Astrocyte (in vitro differentiated cells and primary cell): ENCODE measurements at regions not wholly inside any gene's neighbourhood (a gene's known extent, or its start where the extent isn't known, plus 50 kb on each side); places are given as distances from the start of the nearest gene placed in this dataset.

Experiments
- DNase-seq: peaks from one replicate; pipeline ENCODE4 v3.0.0-alpha.2; 2010; ENCODE audit warnings: low read depth
- FAIRE-seq: peaks from 2 replicates; lab custom pipeline; 2011; peaks lifted over from hg19 to GRCh38; lab: Jason Lieb, UNC
- H2AFZ ChIP-seq: 2 replicates; pipeline ENCODE4 v1.6.0; 2012; ENCODE audit warnings: low read depth, low read length, inconsistent platforms
- H3K27ac ChIP-seq: 2 replicates; pipeline ENCODE4 v1.5.1; 2011; ENCODE audit warnings: low read depth, low read length, inconsistent platforms
- H3K27me3 ChIP-seq: 2 replicates; pipeline ENCODE4 v1.6.0; 2011; ENCODE audit warnings: low read length, inconsistent platforms; ENCODE audit not compliant: insufficient read depth
- H3K36me3 ChIP-seq: 2 replicates; pipeline ENCODE4 v1.5.1; 2011; ENCODE audit warnings: low read length, inconsistent platforms; ENCODE audit not compliant: insufficient read depth
- H3K4me1 ChIP-seq: 2 replicates; pipeline ENCODE4 v1.5.1; 2011; ENCODE audit warnings: low read length, inconsistent platforms; ENCODE audit not compliant: insufficient read depth
- H3K4me2 ChIP-seq: 2 replicates; pipeline ENCODE4 v1.6.0; 2012; ENCODE audit warnings: low read length, inconsistent platforms
- H3K4me3 ChIP-seq: 2 replicates; pipeline ENCODE4 v1.5.1; 2011; ENCODE audit warnings: low read depth, mild to moderate bottlenecking, low read length, inconsistent platforms; ENCODE audit not compliant: insufficient read depth
- H3K79me2 ChIP-seq: 2 replicates; pipeline ENCODE4 v1.6.0; 2012; ENCODE audit warnings: mild to moderate bottlenecking, low read length, inconsistent platforms; ENCODE audit not compliant: insufficient read depth
- H3K9ac ChIP-seq: 2 replicates; pipeline ENCODE4 v1.6.0; 2012; ENCODE audit warnings: mild to moderate bottlenecking, low read length, inconsistent platforms
- H3K9me3 ChIP-seq: 2 replicates; pipeline ENCODE4 v1.5.1; 2012; ENCODE audit warnings: low read depth, mild to moderate bottlenecking, low read length, inconsistent platforms; ENCODE audit not compliant: insufficient read depth
- H4K20me1 ChIP-seq: 2 replicates; pipeline ENCODE4 v1.6.0; 2012; ENCODE audit warnings: low read length, inconsistent platforms; ENCODE audit not compliant: insufficient read depth
- H3K27ac Mint-ChIP-seq: one replicate; pipeline ENCODE4 v1.8.0; 2021; ENCODE audit warnings: mild to moderate bottlenecking, mixed read lengths; ENCODE audit not compliant: unreplicated experiment
- H3K27me3 Mint-ChIP-seq: one replicate; pipeline ENCODE4 v1.8.0; 2021; ENCODE audit warnings: low read depth, mixed read lengths; ENCODE audit not compliant: unreplicated experiment
- H3K36me3 Mint-ChIP-seq: one replicate; pipeline ENCODE4 v1.8.0; 2021; ENCODE audit warnings: low read depth, mixed read lengths; ENCODE audit not compliant: unreplicated experiment
- H3K4me1 Mint-ChIP-seq: one replicate; pipeline ENCODE4 v1.8.0; 2021; ENCODE audit warnings: low read depth, mixed read lengths; ENCODE audit not compliant: unreplicated experiment
- H3K4me3 Mint-ChIP-seq: one replicate; pipeline ENCODE4 v1.8.0; 2021; ENCODE audit warnings: mild to moderate bottlenecking, moderate library complexity, mixed read lengths; ENCODE audit not compliant: unreplicated experiment
- H3K9me3 Mint-ChIP-seq: one replicate; pipeline ENCODE4 v1.8.0; 2021; ENCODE audit warnings: mild to moderate bottlenecking, mixed read lengths; ENCODE audit not compliant: unreplicated experiment
- EZH2 ChIP-seq: IDR thresholded peaks from 2 replicates; pipeline ENCODE4 v1.6.1; 2012; ENCODE audit warnings: mild to moderate bottlenecking, low read length, inconsistent platforms; ENCODE audit not compliant: insufficient read depth
- TF ChIP-seq, protein P1 (sequence below): IDR thresholded peaks from 2 replicates; pipeline ENCODE4 v1.5.1; 2011; ENCODE audit warnings: low read depth, mild to moderate bottlenecking, inconsistent platforms, low read length, moderate library complexity; ENCODE audit not compliant: insufficient read depth

DNA sequence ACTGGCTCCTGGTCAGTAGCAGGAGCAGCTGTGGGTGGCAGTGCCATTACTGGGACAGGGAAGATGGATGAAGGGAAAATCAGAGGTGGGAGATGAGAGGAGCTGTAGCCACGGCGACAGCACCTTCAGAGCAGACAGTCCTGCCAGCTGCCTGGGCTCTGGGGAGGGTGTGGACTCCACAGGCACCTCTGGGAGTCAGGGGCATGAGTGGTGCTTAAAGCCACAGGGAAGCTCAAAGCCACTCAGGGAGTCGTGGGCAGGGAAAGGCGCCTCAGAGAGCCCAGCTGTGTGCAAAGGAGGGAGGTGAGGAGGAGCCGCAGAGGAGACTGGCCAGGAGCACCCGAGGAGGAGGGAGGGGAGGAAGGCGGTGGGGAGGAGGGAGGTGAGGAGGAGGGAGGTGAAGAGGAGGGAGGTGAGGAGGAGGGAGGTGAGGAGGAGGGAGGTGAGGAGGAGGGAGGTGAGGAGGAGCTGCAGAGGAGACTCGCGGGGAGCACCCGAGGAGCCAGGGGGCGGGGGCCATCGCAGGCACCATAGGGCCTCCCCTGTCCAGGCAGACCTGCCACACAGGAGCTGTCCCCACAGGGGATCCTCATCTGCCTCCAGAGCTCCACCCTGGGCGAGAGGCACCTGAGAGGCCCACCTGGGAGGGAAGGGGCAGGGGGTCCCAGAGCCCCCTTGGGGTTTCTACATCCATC is 977.6 kb downstream of the BRD1 start:
- no peak overlapping the region for H3K4me2 ChIP-seq
- peaks cover 1% of the 10 kb centered on the region for H3K4me1 Mint-ChIP-seq
- H3K36me3 ChIP-seq, result no peaks in the 10 kb centered on the region
- no peaks in the 10 kb centered on the region for H3K79me2 ChIP-seq
- TF ChIP-seq, protein P1, sequence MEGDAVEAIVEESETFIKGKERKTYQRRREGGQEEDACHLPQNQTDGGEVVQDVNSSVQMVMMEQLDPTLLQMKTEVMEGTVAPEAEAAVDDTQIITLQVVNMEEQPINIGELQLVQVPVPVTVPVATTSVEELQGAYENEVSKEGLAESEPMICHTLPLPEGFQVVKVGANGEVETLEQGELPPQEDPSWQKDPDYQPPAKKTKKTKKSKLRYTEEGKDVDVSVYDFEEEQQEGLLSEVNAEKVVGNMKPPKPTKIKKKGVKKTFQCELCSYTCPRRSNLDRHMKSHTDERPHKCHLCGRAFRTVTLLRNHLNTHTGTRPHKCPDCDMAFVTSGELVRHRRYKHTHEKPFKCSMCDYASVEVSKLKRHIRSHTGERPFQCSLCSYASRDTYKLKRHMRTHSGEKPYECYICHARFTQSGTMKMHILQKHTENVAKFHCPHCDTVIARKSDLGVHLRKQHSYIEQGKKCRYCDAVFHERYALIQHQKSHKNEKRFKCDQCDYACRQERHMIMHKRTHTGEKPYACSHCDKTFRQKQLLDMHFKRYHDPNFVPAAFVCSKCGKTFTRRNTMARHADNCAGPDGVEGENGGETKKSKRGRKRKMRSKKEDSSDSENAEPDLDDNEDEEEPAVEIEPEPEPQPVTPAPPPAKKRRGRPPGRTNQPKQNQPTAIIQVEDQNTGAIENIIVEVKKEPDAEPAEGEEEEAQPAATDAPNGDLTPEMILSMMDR, result no peak
- TF ChIP-seq EZH2, result no peak
- no peak overlapping the region for H2AFZ ChIP-seq
- no peaks in the 10 kb centered on the region for H4K20me1 ChIP-seq
- no peak overlapping the region for H3K27ac ChIP-seq
- H3K9ac ChIP-seq, result no peak overlapping the region
- no peak overlapping the region for H3K4me3 ChIP-seq
- FAIRE-seq, result no peak
- H3K4me1 ChIP-seq, result no peaks in the 10 kb centered on the region
- DNase-seq, result no peak
- H3K36me3 Mint-ChIP-seq, result no peaks in the 10 kb centered on the region
- H3K27me3 Mint-ChIP-seq, result peaks cover 54% of the 10 kb centered on the region
- peaks cover 3% of the 10 kb centered on the region for H3K9me3 Mint-ChIP-seq
- H3K9me3 ChIP-seq, result peaks cover 5% of the 10 kb centered on the region
- no peak overlapping the region for H3K4me3 Mint-ChIP-seq
- H3K27ac Mint-ChIP-seq, result no peak overlapping the region
- H3K27me3 ChIP-seq, result no peaks in the 10 kb centered on the region

DNA sequence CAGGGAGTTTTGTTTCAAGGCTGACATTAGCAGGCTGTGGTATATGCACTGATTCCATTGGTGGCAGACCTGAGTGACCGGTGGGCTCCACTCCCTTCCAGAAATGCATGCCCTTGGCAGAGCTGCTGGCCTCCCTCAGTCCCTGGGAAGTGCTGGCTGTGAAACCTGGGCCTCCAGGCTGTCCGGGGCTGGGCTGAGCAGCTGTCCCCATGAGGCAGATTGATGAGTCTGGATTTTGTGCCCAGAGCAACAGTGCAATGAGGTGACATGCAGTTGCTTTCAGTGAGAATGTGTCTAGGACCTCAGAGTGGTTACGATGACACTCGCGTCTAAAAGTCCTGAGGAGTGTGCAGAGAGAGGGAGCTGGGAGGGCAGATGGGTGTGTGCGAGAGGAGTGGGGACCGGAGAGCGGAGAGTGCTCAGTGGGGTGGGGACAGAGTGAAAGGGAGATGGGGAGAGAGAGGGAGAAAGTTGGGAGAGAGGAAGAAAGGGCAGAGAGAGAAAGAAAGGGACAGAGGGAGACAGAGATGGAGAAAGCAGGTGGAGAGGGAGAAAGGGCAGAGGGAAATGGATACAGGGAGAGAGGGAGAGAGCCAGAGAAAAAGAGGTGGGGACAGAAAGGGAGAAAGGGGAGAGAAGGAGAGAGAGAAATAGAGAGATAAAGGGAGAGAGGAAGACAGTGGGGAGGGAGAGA is 978.3 kb downstream of the BRD1 start:
- H3K9me3 ChIP-seq, result no peaks in the 10 kb centered on the region
- Mint-ChIP-seq H3K4me1 (no peaks in the 10 kb centered on the region), H3K36me3 (no peaks in the 10 kb centered on the region), H3K9me3 (peaks cover 2% of the 10 kb centered on the region), H3K4me3 (no peak overlapping the region), H3K27me3 (peaks cover 58% of the 10 kb centered on the region), H3K27ac (no peak overlapping the region)
- H3K4me1 ChIP-seq, result no peaks in the 10 kb centered on the region
- no peaks in the 10 kb centered on the region for H3K36me3 ChIP-seq
- no peak overlapping the region for H3K9ac ChIP-seq
- FAIRE-seq (no peak), DNase-seq (no peak)
- no peak overlapping the region for H3K4me2 ChIP-seq
- TF ChIP-seq, protein P1, result no peak
- TF ChIP-seq EZH2, result no peak
- no peaks in the 10 kb centered on the region for H3K79me2 ChIP-seq
- no peaks in the 10 kb centered on the region for H3K27me3 ChIP-seq
- H4K20me1 ChIP-seq, result no peaks in the 10 kb centered on the region
- no peak overlapping the region for H3K4me3 ChIP-seq
- no peak overlapping the region for H3K27ac ChIP-seq
- H2AFZ ChIP-seq, result no peak overlapping the region

DNA sequence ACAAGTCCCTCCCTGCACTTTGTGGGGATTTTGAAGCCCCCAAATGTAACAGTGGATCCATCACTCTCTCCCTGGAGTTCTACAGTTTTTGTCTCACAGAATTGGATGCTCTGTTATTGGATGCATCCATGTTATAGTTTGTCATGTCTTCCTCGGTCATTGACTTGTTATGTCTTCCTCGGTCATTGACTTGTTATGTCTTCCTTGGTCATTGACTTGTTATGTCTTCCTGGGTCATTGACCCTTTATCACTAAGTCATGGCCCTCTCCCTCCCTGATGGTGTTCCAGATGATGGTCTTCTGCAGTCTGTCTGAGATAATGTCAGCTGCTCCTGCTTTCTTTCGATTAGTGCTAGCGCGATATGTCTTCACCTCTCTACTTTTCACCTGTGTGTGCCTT is 981.5 kb downstream of the BRD1 start:
- no peaks in the 10 kb centered on the region for H3K4me1 ChIP-seq
- H3K4me1 Mint-ChIP-seq, result no peaks in the 10 kb centered on the region
- peaks cover 53% of the 10 kb centered on the region for H3K27me3 Mint-ChIP-seq
- H3K9me3 ChIP-seq, result no peaks in the 10 kb centered on the region
- peaks cover 1% of the 10 kb centered on the region for H3K36me3 Mint-ChIP-seq
- peaks cover 2% of the 10 kb centered on the region for H3K9me3 Mint-ChIP-seq
- TF ChIP-seq, protein P1, result no peak
- TF ChIP-seq EZH2, result no peak
- no peak overlapping the region for H3K9ac ChIP-seq
- no peak overlapping the region for H3K27ac ChIP-seq
- H3K27ac Mint-ChIP-seq, result no peak overlapping the region
- no peaks in the 10 kb centered on the region for H4K20me1 ChIP-seq
- DNase-seq, result no peak
- H3K4me2 ChIP-seq, result no peak overlapping the region
- no peaks in the 10 kb centered on the region for H3K27me3 ChIP-seq
- no peaks in the 10 kb centered on the region for H3K36me3 ChIP-seq
- no peak overlapping the region for H3K4me3 ChIP-seq
- H3K79me2 ChIP-seq, result no peaks in the 10 kb centered on the region
- no peak overlapping the region for H2AFZ ChIP-seq
- FAIRE-seq, result no peak
- H3K4me3 Mint-ChIP-seq, result no peak overlapping the region
